ENCODE measurements at regions not wholly inside any gene's neighbourhood (a gene's known extent, or its start where the extent isn't known, plus 50 kb on each side); places are given as distances from the start of the nearest gene placed in this dataset.
A peak's percentile ranks its signal among the peaks of the same experiment; 100 is the strongest.

DNA sequence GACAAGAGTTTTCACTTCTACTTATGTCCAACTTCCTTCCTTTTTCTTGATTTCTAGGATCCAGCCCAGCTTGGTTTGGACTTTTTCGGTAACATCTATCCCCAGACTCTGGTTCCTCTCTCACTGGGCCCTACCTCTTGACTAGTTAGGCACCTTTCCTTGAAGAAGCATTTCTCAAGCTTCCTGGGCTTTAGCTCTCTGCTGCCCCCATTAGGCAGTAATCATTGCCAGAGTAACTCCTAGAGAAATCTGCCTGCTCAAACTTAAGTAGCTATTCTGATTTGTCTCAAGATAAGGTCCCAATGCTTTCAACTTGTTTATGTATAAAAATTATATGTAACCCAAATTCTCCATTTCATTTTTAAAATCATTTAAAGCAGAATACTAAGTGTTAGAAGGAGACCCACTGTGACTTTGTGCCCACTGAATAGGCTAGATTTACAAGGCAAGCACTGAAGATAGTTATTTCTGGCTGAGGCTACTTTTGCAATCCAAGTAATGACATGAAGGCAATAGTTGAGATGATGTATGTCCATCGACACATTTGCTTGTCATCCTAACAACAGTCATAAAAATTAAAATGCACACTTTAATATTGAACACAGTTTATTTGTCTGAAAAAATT is 275.0 kb upstream of the G2E3 start:
- H3K4me1 ChIP-seq: no peaks in the 10 kb centered on the region
- no peak overlapping the region for H3K4me3 ChIP-seq
- WGBS, 2 donors: 38 to 46% methylated on average over 2 of the region's 2 CpGs
- intact Hi-C loops (cut with DNase I): no loop called here
- DNase-seq: no peak
- no peaks in the 10 kb centered on the region for H3K27me3 ChIP-seq
- H3K9me3 ChIP-seq: no peaks in the 10 kb centered on the region
- no peak overlapping the region for H3K27ac ChIP-seq
- no peak for TF ChIP-seq POLR2A (IDR thresholded peaks at IDR 0.05)
- TF ChIP-seq, protein P1, sequence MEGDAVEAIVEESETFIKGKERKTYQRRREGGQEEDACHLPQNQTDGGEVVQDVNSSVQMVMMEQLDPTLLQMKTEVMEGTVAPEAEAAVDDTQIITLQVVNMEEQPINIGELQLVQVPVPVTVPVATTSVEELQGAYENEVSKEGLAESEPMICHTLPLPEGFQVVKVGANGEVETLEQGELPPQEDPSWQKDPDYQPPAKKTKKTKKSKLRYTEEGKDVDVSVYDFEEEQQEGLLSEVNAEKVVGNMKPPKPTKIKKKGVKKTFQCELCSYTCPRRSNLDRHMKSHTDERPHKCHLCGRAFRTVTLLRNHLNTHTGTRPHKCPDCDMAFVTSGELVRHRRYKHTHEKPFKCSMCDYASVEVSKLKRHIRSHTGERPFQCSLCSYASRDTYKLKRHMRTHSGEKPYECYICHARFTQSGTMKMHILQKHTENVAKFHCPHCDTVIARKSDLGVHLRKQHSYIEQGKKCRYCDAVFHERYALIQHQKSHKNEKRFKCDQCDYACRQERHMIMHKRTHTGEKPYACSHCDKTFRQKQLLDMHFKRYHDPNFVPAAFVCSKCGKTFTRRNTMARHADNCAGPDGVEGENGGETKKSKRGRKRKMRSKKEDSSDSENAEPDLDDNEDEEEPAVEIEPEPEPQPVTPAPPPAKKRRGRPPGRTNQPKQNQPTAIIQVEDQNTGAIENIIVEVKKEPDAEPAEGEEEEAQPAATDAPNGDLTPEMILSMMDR (IDR thresholded peaks at IDR 0.05): peak in 4 of 6 experiments; percentile 28 to 56 (median 46)
- no peaks in the 10 kb centered on the region for H3K36me3 ChIP-seq

DNA sequence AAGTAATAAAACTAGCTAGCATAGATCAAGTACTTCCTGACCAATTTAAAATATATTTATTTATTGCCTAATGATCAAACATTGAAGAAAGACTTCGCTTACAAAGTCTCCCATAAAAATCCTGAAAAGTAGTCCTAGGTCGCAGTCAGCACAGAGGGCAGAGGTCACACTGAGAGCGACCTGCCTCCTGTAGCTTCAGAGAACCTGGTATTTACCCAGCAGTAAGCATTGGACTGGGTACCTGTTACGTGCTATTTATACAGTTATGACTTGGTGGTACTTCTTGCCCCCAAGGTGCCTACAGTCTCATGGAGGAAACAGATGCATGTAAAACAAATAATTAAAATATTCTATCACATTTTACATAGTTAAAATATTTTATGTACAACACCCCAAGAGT is 274.1 kb upstream of the G2E3 start:
- no peak for DNase-seq
- H3K36me3 ChIP-seq: no peaks in the 10 kb centered on the region
- no peaks in the 10 kb centered on the region for H3K27me3 ChIP-seq
- no peak overlapping the region for H3K27ac ChIP-seq
- TF ChIP-seq POLR2A (IDR thresholded peaks at IDR 0.05): no peak
- TF ChIP-seq, protein P1 (IDR thresholded peaks at IDR 0.05): no peak
- 75 to 77% methylated on average over 4 of the region's 4 CpGs for WGBS, 2 donors
- no peaks in the 10 kb centered on the region for H3K9me3 ChIP-seq
- intact Hi-C loops (cut with DNase I): no loop called here
- no peak overlapping the region for H3K4me3 ChIP-seq
- H3K4me1 ChIP-seq: no peaks in the 10 kb centered on the region

DNA sequence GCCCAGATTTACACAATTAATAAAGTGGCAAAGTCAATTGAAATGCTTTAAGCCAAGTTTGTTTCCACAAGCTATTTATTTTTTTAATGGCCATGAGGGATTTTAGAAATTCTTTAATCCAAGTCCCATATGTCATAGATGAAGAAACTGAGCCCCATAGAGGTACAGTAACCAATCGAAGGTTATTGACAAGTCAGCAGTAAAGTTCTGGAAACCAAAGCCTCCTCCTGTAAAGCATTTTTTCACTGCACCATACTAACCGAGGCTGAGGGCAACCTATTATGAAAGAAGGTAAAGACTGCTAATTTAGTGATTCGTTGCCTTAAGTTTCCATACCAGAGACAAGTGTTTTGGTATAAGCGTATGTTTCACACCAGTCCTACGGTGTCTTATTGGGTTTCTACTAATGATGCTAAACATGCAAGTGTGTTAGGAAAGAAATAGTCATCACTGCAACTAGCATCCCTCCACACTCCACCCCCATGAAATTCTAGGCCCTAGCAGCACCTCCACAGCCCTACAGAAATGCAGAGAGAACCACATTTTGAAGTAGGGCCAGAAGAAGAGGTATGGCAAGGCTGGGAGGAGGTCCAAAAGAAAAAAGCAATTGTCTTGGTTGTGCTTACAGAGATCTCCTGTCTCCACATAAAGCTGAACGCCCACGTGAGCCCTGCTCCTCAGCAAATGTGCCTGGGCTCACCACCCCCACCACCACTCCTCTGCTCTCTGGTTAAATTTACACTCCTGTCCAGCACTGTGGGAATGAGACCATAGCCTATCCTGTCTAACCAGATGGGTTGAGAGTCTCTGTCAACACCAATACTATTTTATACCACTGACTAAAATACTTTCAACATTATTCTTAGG is 271.1 kb upstream of the G2E3 start:
- H3K27ac ChIP-seq: no peak overlapping the region
- no peaks in the 10 kb centered on the region for H3K9me3 ChIP-seq
- H3K4me3 ChIP-seq: no peak overlapping the region
- no peak for DNase-seq
- TF ChIP-seq, protein P1 (IDR thresholded peaks at IDR 0.05): no peak
- no peak for TF ChIP-seq POLR2A (IDR thresholded peaks at IDR 0.05)
- no peaks in the 10 kb centered on the region for H3K27me3 ChIP-seq
- whole genome bisulfite sequencing, 2 donors: 72 to 79% methylated on average over 7 of the region's 7 CpGs
- intact Hi-C loops (cut with DNase I): no loop called here
- H3K36me3 ChIP-seq: no peaks in the 10 kb centered on the region
- H3K4me1 ChIP-seq: no peaks in the 10 kb centered on the region

DNA sequence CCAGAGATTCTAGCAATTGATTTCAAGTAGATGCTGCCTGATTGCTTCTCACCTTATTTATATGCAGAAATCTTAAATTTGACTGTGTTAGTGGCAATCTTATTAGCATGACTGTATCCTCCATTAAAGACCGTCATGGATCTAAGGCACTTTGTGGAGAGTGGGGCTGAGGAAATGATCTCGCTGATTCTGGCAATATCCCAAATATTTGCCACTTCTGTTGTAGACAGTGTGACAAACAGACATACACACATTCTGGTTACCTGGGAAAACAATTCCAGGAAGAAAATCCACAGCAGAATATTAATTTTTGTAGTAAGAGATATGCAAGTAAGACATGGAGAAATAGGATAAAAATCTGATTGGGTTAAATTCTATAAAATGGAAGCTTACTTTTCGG is 269.0 kb upstream of the G2E3 start:
- DNase-seq: no peak
- no peaks in the 10 kb centered on the region for H3K4me1 ChIP-seq
- no peak overlapping the region for H3K27ac ChIP-seq
- no peaks in the 10 kb centered on the region for H3K9me3 ChIP-seq
- H3K27me3 ChIP-seq: no peaks in the 10 kb centered on the region
- 62 to 65% methylated on average over 3 of the region's 3 CpGs for WGBS, 2 donors
- H3K4me3 ChIP-seq: no peak overlapping the region
- TF ChIP-seq, protein P1 (IDR thresholded peaks at IDR 0.05): no peak
- no peak for TF ChIP-seq POLR2A (IDR thresholded peaks at IDR 0.05)
- intact Hi-C loops (cut with DNase I): no loop called here
- no peaks in the 10 kb centered on the region for H3K36me3 ChIP-seq

DNA sequence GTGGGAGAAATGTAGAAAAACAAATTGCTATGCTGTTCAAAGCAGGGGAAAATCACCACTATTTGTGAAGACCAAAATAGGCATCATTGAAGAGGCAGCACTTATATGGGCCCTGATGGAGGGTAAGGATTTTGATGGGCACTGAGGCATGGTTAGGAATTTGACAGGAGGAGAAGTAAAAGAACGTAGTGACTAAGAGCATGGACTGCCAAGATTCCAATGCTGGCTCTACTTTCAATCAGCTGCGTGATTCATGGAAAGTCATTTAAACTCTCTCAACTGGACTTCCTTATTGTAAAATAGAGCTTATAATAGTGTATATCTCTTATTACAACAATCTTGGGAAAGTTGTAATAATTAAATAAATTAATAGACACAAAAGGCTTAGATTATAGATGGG is 267.7 kb upstream of the G2E3 start:
- TF ChIP-seq, protein P1 (IDR thresholded peaks at IDR 0.05): no peak
- no peak for TF ChIP-seq POLR2A (IDR thresholded peaks at IDR 0.05)
- H3K4me1 ChIP-seq: no peaks in the 10 kb centered on the region
- WGBS, 2 donors: 34 to 43% methylated on average over 2 of the region's 2 CpGs
- no peak overlapping the region for H3K4me3 ChIP-seq
- H3K27ac ChIP-seq: no peak overlapping the region
- no peaks in the 10 kb centered on the region for H3K27me3 ChIP-seq
- intact Hi-C loops (cut with DNase I): no loop called here
- DNase-seq: no peak
- no peaks in the 10 kb centered on the region for H3K9me3 ChIP-seq
- H3K36me3 ChIP-seq: no peaks in the 10 kb centered on the region

Data from esophagus squamous epithelium (tissue), 5 donors.